Stimulated activated CD8-positive, alpha-beta memory T cell treated with anti-CD3 and anti-CD28 coated beads, Interleukin-7, amount 100 ng/mL, for 48 hours (primary cell): ENCODE measurements at regions not wholly inside any gene's neighbourhood (a gene's known extent, or its start where the extent isn't known, plus 50 kb on each side); places are given as distances from the start of the nearest gene placed in this dataset.

Source experiments
- DNase-seq, 2 donors: peaks; one replicate each; pipeline ENCODE4 v3.0.0-alpha.2; 2020; ENCODE audit warnings: low read depth in 1 of 2; ENCODE audit errors: extremely low read depth in 1 of 2

GRCh38 chr11:127281534-127281933 lies 281.0 kb upstream of the KIRREL3 start:
- no peak for DNase-seq

GRCh38 chr11:127275774-127276173 lies 275.2 kb upstream of the KIRREL3 start:
- no peak for DNase-seq

GRCh38 chr11:127274328-127274676 lies 273.7 kb upstream of the KIRREL3 start:
- DNase-seq = no peak

GRCh38 chr11:127273593-127274327 lies 273.2 kb upstream of the KIRREL3 start:
- no peak for DNase-seq

- DNase-seq = no peak
These were observed 270.3 kb upstream of the KIRREL3 start for GRCh38 chr11:127270851-127271250.

- DNase-seq = no peak
These were observed 269.3 kb upstream of the KIRREL3 start for GRCh38 chr11:127269911-127270310.

- DNase-seq = no peak
These were observed 268.4 kb upstream of the KIRREL3 start for GRCh38 chr11:127268932-127269331.

GRCh38 chr11:127268521-127268920 lies 268.0 kb upstream of the KIRREL3 start:
- no peak for DNase-seq

GRCh38 chr11:127259102-127259501 lies 258.5 kb upstream of the KIRREL3 start:
- DNase-seq = no peak

- DNase-seq = no peak
These were observed 254.6 kb upstream of the KIRREL3 start for GRCh38 chr11:127255209-127255608.

- DNase-seq = no peak
These were observed 251.8 kb upstream of the KIRREL3 start for GRCh38 chr11:127252321-127252720.

GRCh38 chr11:127249576-127249975 lies 249.0 kb upstream of the KIRREL3 start:
- DNase-seq = no peak

- DNase-seq = no peak
These were observed 247.9 kb upstream of the KIRREL3 start for GRCh38 chr11:127248476-127248875.

- no peak for DNase-seq
These were observed 246.8 kb upstream of the KIRREL3 start for GRCh38 chr11:127247261-127247851.

- no peak for DNase-seq
These were observed 242.1 kb upstream of the KIRREL3 start for GRCh38 chr11:127242676-127243075.

- no peak for DNase-seq
These were observed 237.8 kb upstream of the KIRREL3 start for GRCh38 chr11:127238321-127238720.

- no peak for DNase-seq
These were observed 236.2 kb upstream of the KIRREL3 start for GRCh38 chr11:127236776-127237175.

- DNase-seq = no peak
These were observed 233.4 kb upstream of the KIRREL3 start for GRCh38 chr11:127233998-127234397.

GRCh38 chr11:127230392-127230791 lies 229.8 kb upstream of the KIRREL3 start:
- DNase-seq = no peak

- DNase-seq = no peak
These were observed 226.4 kb upstream of the KIRREL3 start for GRCh38 chr11:127226949-127227348.

GRCh38 chr11:127226380-127226779 lies 225.8 kb upstream of the KIRREL3 start:
- no peak for DNase-seq

GRCh38 chr11:127225619-127226018 lies 225.0 kb upstream of the KIRREL3 start:
- DNase-seq = no peak

- no peak for DNase-seq
These were observed 223.7 kb upstream of the KIRREL3 start for GRCh38 chr11:127224276-127224675.
